Mucosa of stomach (tissue), 1 donor: ENCODE measurements at regions not wholly inside any gene's neighbourhood (a gene's known extent, or its start where the extent isn't known, plus 50 kb on each side); places are given as distances from the start of the nearest gene placed in this dataset.

Experiments used
- H3K27me3 ChIP-seq: one replicate; pipeline ENCODE4 v1.7.0; 2013; ENCODE audit warnings: mild to moderate bottlenecking, low read length; ENCODE audit not compliant: control insufficient read depth, insufficient read depth
- H3K36me3 ChIP-seq: one replicate; pipeline ENCODE4 v1.7.0; 2013; ENCODE audit warnings: low read length; ENCODE audit not compliant: control insufficient read depth, insufficient read depth
- H3K4me1 ChIP-seq: one replicate; pipeline ENCODE4 v1.7.0; 2013; ENCODE audit warnings: mild to moderate bottlenecking, low read length; ENCODE audit not compliant: control insufficient read depth, insufficient read depth
- H3K4me3 ChIP-seq: one replicate; pipeline ENCODE4 v1.7.0; 2013; ENCODE audit warnings: low read length
- H3K9ac ChIP-seq: one replicate; pipeline ENCODE4 v1.7.0; 2013; ENCODE audit warnings: mild to moderate bottlenecking, low read length, moderate library complexity
- H3K9me3 ChIP-seq: one replicate; pipeline ENCODE4 v1.7.0; 2013; ENCODE audit warnings: mild to moderate bottlenecking, low read length, moderate library complexity; ENCODE audit not compliant: control insufficient read depth
- donor health status: Pancreatic carcinoma.

- no peaks in the 10 kb centered on the region for H3K36me3 ChIP-seq
- H3K4me1 ChIP-seq: no peaks in the 10 kb centered on the region
- H3K27me3 ChIP-seq: no peaks in the 10 kb centered on the region
- H3K9ac ChIP-seq: no peak overlapping the region
- H3K9me3 ChIP-seq: no peaks in the 10 kb centered on the region
- H3K4me3 ChIP-seq: no peak overlapping the region
Measured at GRCh38 chr18:38458698-38459097, 893.1 kb upstream of the CELF4 start.

- H3K36me3 ChIP-seq: no peaks in the 10 kb centered on the region
- no peaks in the 10 kb centered on the region for H3K9me3 ChIP-seq
- no peaks in the 10 kb centered on the region for H3K4me1 ChIP-seq
- H3K27me3 ChIP-seq: no peaks in the 10 kb centered on the region
- no peak overlapping the region for H3K9ac ChIP-seq
- H3K4me3 ChIP-seq: no peak overlapping the region
Measured at GRCh38 chr18:38456253-38456652, 890.7 kb upstream of the CELF4 start.

GRCh38 chr18:38454764-38455469, 889.3 kb upstream of the CELF4 start:
- no peaks in the 10 kb centered on the region for H3K9me3 ChIP-seq
- no peak overlapping the region for H3K9ac ChIP-seq
- H3K4me3 ChIP-seq: no peak overlapping the region
- no peaks in the 10 kb centered on the region for H3K4me1 ChIP-seq
- H3K36me3 ChIP-seq: no peaks in the 10 kb centered on the region
- H3K27me3 ChIP-seq: no peaks in the 10 kb centered on the region

GRCh38 chr18:38453880-38454279, 888.3 kb upstream of the CELF4 start:
- Histone ChIP-seq H3K9ac (no peak overlapping the region), H3K36me3 (no peaks in the 10 kb centered on the region), H3K4me3 (no peak overlapping the region), H3K9me3 (no peaks in the 10 kb centered on the region), H3K27me3 (no peaks in the 10 kb centered on the region), H3K4me1 (no peaks in the 10 kb centered on the region)

GRCh38 chr18:38450876-38451275, 885.3 kb upstream of the CELF4 start:
- Histone ChIP-seq H3K4me1 (no peaks in the 10 kb centered on the region), H3K9ac (no peak overlapping the region), H3K27me3 (no peaks in the 10 kb centered on the region), H3K36me3 (no peaks in the 10 kb centered on the region), H3K9me3 (no peaks in the 10 kb centered on the region), H3K4me3 (no peak overlapping the region)

- H3K27me3 ChIP-seq: no peaks in the 10 kb centered on the region
- no peak overlapping the region for H3K4me3 ChIP-seq
- H3K4me1 ChIP-seq: no peaks in the 10 kb centered on the region
- no peaks in the 10 kb centered on the region for H3K36me3 ChIP-seq
- no peaks in the 10 kb centered on the region for H3K9me3 ChIP-seq
- H3K9ac ChIP-seq: no peak overlapping the region
Measured at GRCh38 chr18:38445804-38446145, 880.2 kb upstream of the CELF4 start.

- H3K9ac ChIP-seq: no peak overlapping the region
- H3K4me1 ChIP-seq: no peaks in the 10 kb centered on the region
- H3K27me3 ChIP-seq: no peaks in the 10 kb centered on the region
- no peak overlapping the region for H3K4me3 ChIP-seq
- no peaks in the 10 kb centered on the region for H3K9me3 ChIP-seq
- H3K36me3 ChIP-seq: no peaks in the 10 kb centered on the region
Measured at GRCh38 chr18:38444971-38445803, 879.6 kb upstream of the CELF4 start.

GRCh38 chr18:38427736-38428135, 862.1 kb upstream of the CELF4 start:
- H3K4me3 ChIP-seq: no peak overlapping the region
- H3K27me3 ChIP-seq: no peaks in the 10 kb centered on the region
- no peak overlapping the region for H3K9ac ChIP-seq
- H3K36me3 ChIP-seq: no peaks in the 10 kb centered on the region
- H3K4me1 ChIP-seq: no peaks in the 10 kb centered on the region
- H3K9me3 ChIP-seq: no peaks in the 10 kb centered on the region

GRCh38 chr18:38427234-38427633, 861.6 kb upstream of the CELF4 start:
- H3K4me3 ChIP-seq: no peak overlapping the region
- no peak overlapping the region for H3K9ac ChIP-seq
- no peaks in the 10 kb centered on the region for H3K36me3 ChIP-seq
- no peaks in the 10 kb centered on the region for H3K4me1 ChIP-seq
- H3K27me3 ChIP-seq: no peaks in the 10 kb centered on the region
- no peaks in the 10 kb centered on the region for H3K9me3 ChIP-seq

GRCh38 chr18:38421872-38422615, 856.4 kb upstream of the CELF4 start:
- Histone ChIP-seq H3K4me3 (no peak overlapping the region), H3K27me3 (no peaks in the 10 kb centered on the region), H3K9me3 (no peaks in the 10 kb centered on the region), H3K9ac (no peak overlapping the region), H3K36me3 (no peaks in the 10 kb centered on the region), H3K4me1 (no peaks in the 10 kb centered on the region)

GRCh38 chr18:38421021-38421420, 855.4 kb upstream of the CELF4 start:
- Histone ChIP-seq H3K4me3 (no peak overlapping the region), H3K27me3 (no peaks in the 10 kb centered on the region), H3K9me3 (no peaks in the 10 kb centered on the region), H3K4me1 (no peaks in the 10 kb centered on the region), H3K9ac (no peak overlapping the region), H3K36me3 (no peaks in the 10 kb centered on the region)

GRCh38 chr18:38420611-38421010, 855.0 kb upstream of the CELF4 start:
- Histone ChIP-seq H3K36me3 (no peaks in the 10 kb centered on the region), H3K9me3 (no peaks in the 10 kb centered on the region), H3K4me3 (no peak overlapping the region), H3K27me3 (no peaks in the 10 kb centered on the region), H3K4me1 (no peaks in the 10 kb centered on the region), H3K9ac (no peak overlapping the region)
